Colonic mucosa (tissue), 4 donors: ENCODE measurements at regions not wholly inside any gene's neighbourhood (a gene's known extent, or its start where the extent isn't known, plus 50 kb on each side); places are given as distances from the start of the nearest gene placed in this dataset.

ENCODE experiments used
- DNase-seq: peaks from one replicate; pipeline ENCODE4 v3.0.0-alpha.2; 2020
- H3K27ac ChIP-seq: fragments of 200-600 bp; one replicate; pipeline ENCODE4 v1.8.0; 2021
- H3K27me3 ChIP-seq: fragments of 200-600 bp; one replicate; pipeline ENCODE4 v1.8.0; 2021
- H3K36me3 ChIP-seq: fragments of 200-600 bp; one replicate; pipeline ENCODE4 v1.8.0; 2021
- H3K4me1 ChIP-seq: fragments of 200-600 bp; one replicate; pipeline ENCODE4 v1.8.0; 2021; ENCODE audit warnings: mild to moderate bottlenecking
- H3K4me3 ChIP-seq: fragments of 200-600 bp; one replicate; pipeline ENCODE4 v1.8.0; 2021
- H3K9ac ChIP-seq, 2 donors: one replicate each; pipeline ENCODE4 v1.7.0; 2013; ENCODE audit warnings: control low read depth in 2 of 2, low read depth in 2 of 2, low read length in 2 of 2
- H3K9me3 ChIP-seq: fragments of 200-600 bp; one replicate; pipeline ENCODE4 v1.8.0; 2021
- intact Hi-C: fragments of 100-400 bp; cut with DNase I; formaldehyde crosslinking; loops from one replicate; pipeline ENCODE4 v1.14.1; 2022
- TF ChIP-seq, protein P1 (sequence below): fragments of 200-600 bp; IDR thresholded peaks from one replicate; pipeline ENCODE4 v1.8.0; 2022; ENCODE audit warnings: antibody characterized with exemption, mild to moderate bottlenecking
- donor health status: healthy.
- donor health status: DM: no; HTN: no; CAD: no.
- donor health status: DM: no; HTN: no; CAD: no.

DNA sequence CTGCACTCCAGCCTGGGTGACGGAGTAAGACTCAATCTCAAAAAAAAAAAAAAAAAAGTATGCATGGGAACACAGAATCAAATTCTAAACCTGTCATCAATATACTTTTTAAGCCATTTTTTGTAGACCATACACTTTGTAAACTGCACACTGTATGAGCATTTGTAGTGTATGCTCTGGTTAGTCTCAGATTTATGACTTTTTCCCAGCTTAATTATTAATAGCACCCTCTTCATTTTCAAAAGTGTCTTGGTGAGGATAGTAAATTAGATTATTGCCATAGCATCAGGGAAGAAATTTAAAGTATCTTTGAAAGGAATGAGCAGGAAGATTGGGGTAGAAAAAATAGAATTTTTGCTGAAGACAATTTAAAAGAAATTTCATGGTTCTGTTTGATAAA is 330.8 kb upstream of the RSPO3 start:
- Histone ChIP-seq H3K9ac (no peak overlapping the region), H3K27ac (no peak overlapping the region), H3K9me3 (no peaks in the 10 kb centered on the region), H3K4me1 (no peaks in the 10 kb centered on the region), H3K27me3 (no peaks in the 10 kb centered on the region), H3K4me3 (no peak overlapping the region), H3K36me3 (no peaks in the 10 kb centered on the region)
- DNase-seq, result no peak
- TF ChIP-seq, protein P1, sequence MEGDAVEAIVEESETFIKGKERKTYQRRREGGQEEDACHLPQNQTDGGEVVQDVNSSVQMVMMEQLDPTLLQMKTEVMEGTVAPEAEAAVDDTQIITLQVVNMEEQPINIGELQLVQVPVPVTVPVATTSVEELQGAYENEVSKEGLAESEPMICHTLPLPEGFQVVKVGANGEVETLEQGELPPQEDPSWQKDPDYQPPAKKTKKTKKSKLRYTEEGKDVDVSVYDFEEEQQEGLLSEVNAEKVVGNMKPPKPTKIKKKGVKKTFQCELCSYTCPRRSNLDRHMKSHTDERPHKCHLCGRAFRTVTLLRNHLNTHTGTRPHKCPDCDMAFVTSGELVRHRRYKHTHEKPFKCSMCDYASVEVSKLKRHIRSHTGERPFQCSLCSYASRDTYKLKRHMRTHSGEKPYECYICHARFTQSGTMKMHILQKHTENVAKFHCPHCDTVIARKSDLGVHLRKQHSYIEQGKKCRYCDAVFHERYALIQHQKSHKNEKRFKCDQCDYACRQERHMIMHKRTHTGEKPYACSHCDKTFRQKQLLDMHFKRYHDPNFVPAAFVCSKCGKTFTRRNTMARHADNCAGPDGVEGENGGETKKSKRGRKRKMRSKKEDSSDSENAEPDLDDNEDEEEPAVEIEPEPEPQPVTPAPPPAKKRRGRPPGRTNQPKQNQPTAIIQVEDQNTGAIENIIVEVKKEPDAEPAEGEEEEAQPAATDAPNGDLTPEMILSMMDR, result no peak
- intact Hi-C loops, result no loop called here

DNA sequence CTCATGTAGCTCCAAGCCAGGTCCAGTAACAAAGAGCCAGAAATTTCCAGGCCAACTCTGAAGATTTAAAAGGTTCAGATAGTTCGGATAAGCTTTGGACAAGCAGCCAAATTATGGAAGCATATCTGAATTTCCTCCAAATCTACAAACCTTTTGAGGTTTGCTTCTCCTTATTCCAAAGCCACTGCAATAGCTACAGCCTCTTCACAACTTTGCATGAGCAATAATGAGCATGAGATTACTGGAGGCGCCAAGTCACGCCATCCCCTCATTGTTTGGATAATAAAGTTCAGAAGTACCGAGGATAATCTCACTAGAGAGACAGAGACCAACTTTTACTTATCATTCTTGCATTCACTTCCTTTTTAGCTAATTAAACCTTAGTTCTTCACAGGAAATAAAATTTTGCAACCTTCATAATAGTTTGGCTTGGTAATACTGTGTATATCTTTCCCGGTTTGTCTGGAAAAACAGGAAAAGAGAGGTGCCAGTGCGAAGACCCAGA is 329.6 kb upstream of the RSPO3 start:
- TF ChIP-seq, protein P1, result no peak
- no peaks in the 10 kb centered on the region for H3K4me1 ChIP-seq
- H3K9ac ChIP-seq, result no peak overlapping the region
- no peaks in the 10 kb centered on the region for H3K27me3 ChIP-seq
- DNase-seq, result no peak
- intact Hi-C loops, result no loop called here
- H3K4me3 ChIP-seq, result no peak overlapping the region
- H3K9me3 ChIP-seq, result no peaks in the 10 kb centered on the region
- no peaks in the 10 kb centered on the region for H3K36me3 ChIP-seq
- H3K27ac ChIP-seq, result no peak overlapping the region

DNA sequence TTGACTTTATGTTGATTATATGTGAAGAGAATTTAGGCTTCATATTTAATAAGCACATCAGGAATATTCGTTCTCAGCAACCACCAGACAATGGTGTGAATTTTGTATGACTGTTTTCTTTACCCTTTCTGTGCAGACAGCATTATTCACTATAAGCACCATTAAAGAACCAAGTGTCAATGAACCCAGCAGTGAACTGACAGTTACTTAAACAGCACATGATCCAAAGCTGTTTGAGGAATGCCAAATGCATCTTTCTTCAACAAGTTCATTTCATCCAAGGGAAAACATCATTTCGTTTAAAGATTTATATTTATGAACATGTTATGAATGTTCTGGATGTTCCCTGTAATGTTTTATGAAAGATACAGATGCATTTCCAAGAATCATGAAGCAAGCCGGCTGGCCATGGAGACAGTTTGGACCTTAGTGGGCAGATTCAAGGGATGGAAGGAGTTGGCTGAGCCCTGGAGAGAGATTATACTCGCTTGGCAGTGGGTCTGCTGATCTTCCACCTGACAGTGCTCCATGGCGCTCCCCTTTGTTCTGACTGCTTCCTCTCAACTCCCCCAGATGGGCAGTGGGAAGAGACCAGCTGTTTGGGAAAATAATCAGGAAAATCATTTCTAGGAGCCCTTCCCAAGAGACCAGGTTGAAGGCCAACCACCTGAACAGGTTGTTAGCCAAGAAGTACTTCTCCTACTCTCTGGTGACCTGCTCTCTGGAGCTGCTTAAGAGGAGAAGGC is 326.0 kb upstream of the RSPO3 start:
- H3K27ac ChIP-seq, result no peak overlapping the region
- no peaks in the 10 kb centered on the region for H3K27me3 ChIP-seq
- intact Hi-C loops, result no loop called here
- H3K9me3 ChIP-seq, result no peaks in the 10 kb centered on the region
- H3K36me3 ChIP-seq, result no peaks in the 10 kb centered on the region
- H3K4me3 ChIP-seq, result no peak overlapping the region
- TF ChIP-seq, protein P1, result no peak
- no peak overlapping the region for H3K9ac ChIP-seq
- no peaks in the 10 kb centered on the region for H3K4me1 ChIP-seq
- no peak for DNase-seq

DNA sequence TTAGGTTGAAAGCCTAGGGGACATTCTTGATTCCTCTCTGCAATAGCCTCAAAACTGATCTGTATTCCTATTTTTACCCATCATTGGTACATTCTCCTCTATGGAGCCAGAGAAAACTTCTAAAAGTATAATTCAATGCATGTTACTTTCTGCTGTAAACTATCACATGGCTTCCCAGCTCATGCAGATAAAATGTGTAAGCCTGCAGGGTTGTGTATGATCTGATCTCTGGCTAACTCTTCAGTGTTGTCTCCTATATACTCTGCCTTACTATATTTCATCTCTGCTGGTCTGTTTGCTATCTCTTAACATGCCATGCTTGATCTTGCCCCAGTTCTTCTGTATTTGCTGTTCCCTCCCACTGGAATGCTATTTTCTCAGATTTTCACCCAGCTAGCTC is 323.3 kb upstream of the RSPO3 start:
- no peaks in the 10 kb centered on the region for H3K27me3 ChIP-seq
- H3K9me3 ChIP-seq, result no peaks in the 10 kb centered on the region
- intact Hi-C loops, result no loop called here
- H3K27ac ChIP-seq, result no peak overlapping the region
- DNase-seq, result no peak
- no peak overlapping the region for H3K9ac ChIP-seq
- TF ChIP-seq, protein P1, result no peak
- H3K36me3 ChIP-seq, result no peaks in the 10 kb centered on the region
- H3K4me1 ChIP-seq, result no peaks in the 10 kb centered on the region
- H3K4me3 ChIP-seq, result no peak overlapping the region

DNA sequence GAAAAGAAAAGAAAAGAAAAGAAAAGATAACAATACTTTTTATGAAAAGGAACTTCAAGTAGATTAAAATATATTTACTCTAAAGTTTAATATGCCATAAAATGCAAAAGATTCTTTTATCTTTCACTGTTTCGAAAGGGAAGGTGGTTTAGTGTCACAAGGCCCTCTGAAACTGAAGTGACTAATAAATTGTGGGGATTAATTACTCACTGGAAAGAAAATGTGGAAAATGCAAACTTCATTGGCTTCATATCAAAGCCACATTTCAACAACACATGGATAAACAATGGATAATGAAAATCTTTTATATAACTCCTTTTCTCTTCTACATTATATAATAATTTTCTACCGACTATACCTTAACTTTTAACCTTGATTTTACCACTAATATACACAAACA is 320.5 kb upstream of the RSPO3 start:
- no peaks in the 10 kb centered on the region for H3K4me1 ChIP-seq
- H3K36me3 ChIP-seq, result no peaks in the 10 kb centered on the region
- H3K27ac ChIP-seq, result no peak overlapping the region
- DNase-seq, result no peak
- H3K4me3 ChIP-seq, result no peak overlapping the region
- H3K27me3 ChIP-seq, result no peaks in the 10 kb centered on the region
- TF ChIP-seq, protein P1, result no peak
- no peak overlapping the region for H3K9ac ChIP-seq
- H3K9me3 ChIP-seq, result no peaks in the 10 kb centered on the region
- intact Hi-C loops, result no loop called here
